BE2C (cell line): ENCODE measurements at regions not wholly inside any gene's neighbourhood (a gene's known extent, or its start where the extent isn't known, plus 50 kb on each side); places are given as distances from the start of the nearest gene placed in this dataset.

Experiments used
- DNase-seq: peaks from one replicate; pipeline ENCODE4 v3.0.0-alpha.2; 2020
- H3K27me3 ChIP-seq: fragments of 250-450 bp; sonication (Bioruptor Pico); 2 replicates; pipeline ENCODE4 v1.5.1; 2020; ENCODE audit warnings: mild to moderate bottlenecking
- H3K36me3 ChIP-seq: fragments of 250-450 bp; sonication (Bioruptor Pico); 2 replicates; pipeline ENCODE4 v1.5.1; 2020; ENCODE audit warnings: mild to moderate bottlenecking
- H3K4me1 ChIP-seq: fragments of 250-450 bp; sonication (Bioruptor Pico); 2 replicates; pipeline ENCODE4 v1.5.1; 2020
- H3K4me3 ChIP-seq: 2 replicates; pipeline ENCODE4 v1.5.1; 2011; ENCODE audit warnings: low read depth, low read length
- H3K9me3 ChIP-seq: fragments of 250-450 bp; sonication (Bioruptor Pico); 2 replicates; pipeline ENCODE4 v1.5.1; 2020
- TF ChIP-seq, protein P1 (sequence below): IDR thresholded peaks from 2 replicates; pipeline ENCODE4 v1.5.1; 2012; ENCODE audit warnings: mild to moderate bottlenecking, low read depth, low read length

GRCh38 chr18:76581261-76581660, 86.2 kb upstream of the ZNF516 start:
- DNase-seq = no peak
- Histone ChIP-seq H3K27me3 (no peaks in the 10 kb centered on the region), H3K4me3 (no peak overlapping the region), H3K9me3 (no peaks in the 10 kb centered on the region), H3K36me3 (no peaks in the 10 kb centered on the region), H3K4me1 (no peaks in the 10 kb centered on the region)
- TF ChIP-seq, protein P1, sequence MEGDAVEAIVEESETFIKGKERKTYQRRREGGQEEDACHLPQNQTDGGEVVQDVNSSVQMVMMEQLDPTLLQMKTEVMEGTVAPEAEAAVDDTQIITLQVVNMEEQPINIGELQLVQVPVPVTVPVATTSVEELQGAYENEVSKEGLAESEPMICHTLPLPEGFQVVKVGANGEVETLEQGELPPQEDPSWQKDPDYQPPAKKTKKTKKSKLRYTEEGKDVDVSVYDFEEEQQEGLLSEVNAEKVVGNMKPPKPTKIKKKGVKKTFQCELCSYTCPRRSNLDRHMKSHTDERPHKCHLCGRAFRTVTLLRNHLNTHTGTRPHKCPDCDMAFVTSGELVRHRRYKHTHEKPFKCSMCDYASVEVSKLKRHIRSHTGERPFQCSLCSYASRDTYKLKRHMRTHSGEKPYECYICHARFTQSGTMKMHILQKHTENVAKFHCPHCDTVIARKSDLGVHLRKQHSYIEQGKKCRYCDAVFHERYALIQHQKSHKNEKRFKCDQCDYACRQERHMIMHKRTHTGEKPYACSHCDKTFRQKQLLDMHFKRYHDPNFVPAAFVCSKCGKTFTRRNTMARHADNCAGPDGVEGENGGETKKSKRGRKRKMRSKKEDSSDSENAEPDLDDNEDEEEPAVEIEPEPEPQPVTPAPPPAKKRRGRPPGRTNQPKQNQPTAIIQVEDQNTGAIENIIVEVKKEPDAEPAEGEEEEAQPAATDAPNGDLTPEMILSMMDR = no peak

- TF ChIP-seq, protein P1 = no peak
- H3K4me3 ChIP-seq = no peak overlapping the region
- no peaks in the 10 kb centered on the region for H3K36me3 ChIP-seq
- H3K27me3 ChIP-seq = no peaks in the 10 kb centered on the region
- H3K9me3 ChIP-seq = no peaks in the 10 kb centered on the region
- no peaks in the 10 kb centered on the region for H3K4me1 ChIP-seq
- no peak for DNase-seq
Observed at GRCh38 chr18:76580288-76580962, 85.4 kb upstream of the ZNF516 start.

- Histone ChIP-seq H3K27me3 (no peaks in the 10 kb centered on the region), H3K36me3 (no peaks in the 10 kb centered on the region), H3K9me3 (no peaks in the 10 kb centered on the region), H3K4me1 (no peaks in the 10 kb centered on the region), H3K4me3 (no peak overlapping the region)
- no peak for DNase-seq
- TF ChIP-seq, protein P1 = no peak
Observed at GRCh38 chr18:76579301-76579695, 84.3 kb upstream of the ZNF516 start.

- DNase-seq = no peak
- TF ChIP-seq, protein P1 = no peak
- no peaks in the 10 kb centered on the region for H3K36me3 ChIP-seq
- H3K4me3 ChIP-seq = no peak overlapping the region
- H3K9me3 ChIP-seq = no peaks in the 10 kb centered on the region
- no peaks in the 10 kb centered on the region for H3K4me1 ChIP-seq
- H3K27me3 ChIP-seq = no peaks in the 10 kb centered on the region
Observed at GRCh38 chr18:76578571-76579300, 83.7 kb upstream of the ZNF516 start.

- Histone ChIP-seq H3K9me3 (no peaks in the 10 kb centered on the region), H3K4me1 (no peaks in the 10 kb centered on the region), H3K36me3 (no peaks in the 10 kb centered on the region), H3K27me3 (no peaks in the 10 kb centered on the region), H3K4me3 (no peak overlapping the region)
- TF ChIP-seq, protein P1 = no peak
- no peak for DNase-seq
Observed at GRCh38 chr18:76573325-76574025, 78.4 kb upstream of the ZNF516 start.
